Bronchial epithelial cell (primary cell): ENCODE measurements at regions not wholly inside any gene's neighbourhood (a gene's known extent, or its start where the extent isn't known, plus 50 kb on each side); places are given as distances from the start of the nearest gene placed in this dataset.
A peak's percentile ranks its signal among the peaks of the same experiment; 100 is the strongest.

Source experiments
- DNase-seq: peaks from one replicate; pipeline ENCODE4 v3.0.0-alpha.2; 2010; ENCODE audit warnings: low read depth
- FAIRE-seq: peaks from 2 replicates; lab custom pipeline; 2011; peaks lifted over from hg19 to GRCh38; lab: Jason Lieb, UNC
- H3K27me3 ChIP-seq: 2 replicates; pipeline ENCODE4 v1.5.1; 2011; ENCODE audit warnings: low read length; ENCODE audit not compliant: control insufficient read depth, insufficient read depth
- H3K36me3 ChIP-seq: 2 replicates; pipeline ENCODE4 v1.5.1; 2011; ENCODE audit warnings: low read length; ENCODE audit not compliant: control insufficient read depth, insufficient read depth
- H3K4me3 ChIP-seq: 2 replicates; pipeline ENCODE4 v1.5.1; 2011; ENCODE audit warnings: mild to moderate bottlenecking, low read depth, low read length, control low read depth
- TF ChIP-seq, protein P1 (sequence below): IDR thresholded peaks from 2 replicates; pipeline ENCODE4 v1.5.1; 2011; ENCODE audit warnings: mild to moderate bottlenecking, moderate library complexity, low read length, control low read depth, inconsistent platforms; ENCODE audit not compliant: insufficient read depth, severe bottlenecking

DNA sequence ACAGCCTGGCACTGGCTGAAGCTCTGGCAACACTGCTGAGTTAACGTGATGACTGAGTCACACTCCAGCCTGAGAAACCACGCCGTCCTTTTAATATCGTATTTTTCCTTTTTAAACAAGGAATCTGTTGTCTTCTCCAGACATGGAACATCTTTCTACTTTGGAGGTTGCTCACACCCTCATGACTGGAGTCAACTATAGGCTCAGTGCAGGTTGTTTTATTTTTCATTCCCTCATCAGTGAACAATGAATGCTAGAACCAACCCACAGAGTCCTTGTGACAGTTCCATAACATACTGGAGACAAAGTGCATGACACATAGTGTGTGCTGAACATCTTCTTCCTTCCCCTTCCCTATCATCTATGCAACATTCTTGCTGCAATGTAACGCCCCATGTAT, 76.8 kb upstream of the CPEB2 start:
- Histone ChIP-seq H3K27me3 (no peaks in the 10 kb centered on the region), H3K36me3 (no peaks in the 10 kb centered on the region), H3K4me3 (no peak overlapping the region)
- DNase-seq: no peak
- FAIRE-seq: no peak
- TF ChIP-seq, protein P1, sequence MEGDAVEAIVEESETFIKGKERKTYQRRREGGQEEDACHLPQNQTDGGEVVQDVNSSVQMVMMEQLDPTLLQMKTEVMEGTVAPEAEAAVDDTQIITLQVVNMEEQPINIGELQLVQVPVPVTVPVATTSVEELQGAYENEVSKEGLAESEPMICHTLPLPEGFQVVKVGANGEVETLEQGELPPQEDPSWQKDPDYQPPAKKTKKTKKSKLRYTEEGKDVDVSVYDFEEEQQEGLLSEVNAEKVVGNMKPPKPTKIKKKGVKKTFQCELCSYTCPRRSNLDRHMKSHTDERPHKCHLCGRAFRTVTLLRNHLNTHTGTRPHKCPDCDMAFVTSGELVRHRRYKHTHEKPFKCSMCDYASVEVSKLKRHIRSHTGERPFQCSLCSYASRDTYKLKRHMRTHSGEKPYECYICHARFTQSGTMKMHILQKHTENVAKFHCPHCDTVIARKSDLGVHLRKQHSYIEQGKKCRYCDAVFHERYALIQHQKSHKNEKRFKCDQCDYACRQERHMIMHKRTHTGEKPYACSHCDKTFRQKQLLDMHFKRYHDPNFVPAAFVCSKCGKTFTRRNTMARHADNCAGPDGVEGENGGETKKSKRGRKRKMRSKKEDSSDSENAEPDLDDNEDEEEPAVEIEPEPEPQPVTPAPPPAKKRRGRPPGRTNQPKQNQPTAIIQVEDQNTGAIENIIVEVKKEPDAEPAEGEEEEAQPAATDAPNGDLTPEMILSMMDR: no peak

DNA sequence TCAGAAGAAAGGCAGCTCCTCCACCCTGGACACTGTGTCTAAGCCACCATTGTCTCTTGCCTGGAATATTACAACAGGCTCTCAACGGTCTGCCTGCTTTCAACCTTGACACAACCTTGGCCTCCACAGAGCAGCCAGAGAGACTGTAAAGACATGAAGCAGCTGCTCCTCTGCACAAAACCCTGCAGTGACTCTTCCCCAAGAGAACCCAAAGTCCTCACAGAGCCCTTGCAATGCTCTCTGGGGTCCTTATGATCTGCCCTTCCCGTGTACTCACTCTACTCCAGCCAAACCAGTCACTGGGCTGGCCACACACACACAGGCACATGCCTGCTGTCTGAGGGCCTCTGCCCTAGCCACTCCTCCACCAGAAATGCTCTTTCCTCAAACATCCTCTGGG, 75.9 kb upstream of the CPEB2 start:
- FAIRE-seq (peak; percentile 23), DNase-seq (no peak)
- TF ChIP-seq, protein P1: no peak

DNA sequence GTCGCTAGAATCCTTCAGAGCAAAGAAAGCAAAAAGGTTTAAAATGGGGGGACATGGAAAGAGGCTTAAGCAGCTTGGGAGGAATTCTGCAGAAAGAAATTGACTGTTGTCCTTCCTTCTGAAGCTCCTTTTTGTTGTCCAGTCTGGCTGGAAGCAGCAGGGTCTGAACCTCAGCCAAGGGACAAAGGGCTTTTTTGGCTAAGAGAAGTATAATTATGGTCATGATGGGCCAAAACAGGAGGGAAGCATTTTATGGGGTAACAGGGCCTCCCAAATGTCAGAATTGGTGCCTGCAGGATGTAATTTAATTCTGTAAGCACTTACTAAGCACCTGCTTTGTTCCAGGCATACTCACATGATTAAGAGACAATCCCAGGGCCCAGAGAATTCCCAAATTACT, 74.2 kb upstream of the CPEB2 start:
- H3K4me3 ChIP-seq: no peak overlapping the region
- no peak for DNase-seq
- no peaks in the 10 kb centered on the region for H3K27me3 ChIP-seq
- FAIRE-seq: no peak
- TF ChIP-seq, protein P1: no peak
- H3K36me3 ChIP-seq: no peaks in the 10 kb centered on the region

More for the DNA sequence above, 75.9 kb upstream of the CPEB2 start:
- no peak overlapping the region for H3K4me3 ChIP-seq
- no peaks in the 10 kb centered on the region for H3K27me3 ChIP-seq
- H3K36me3 ChIP-seq: no peaks in the 10 kb centered on the region

- TF ChIP-seq, protein P1: no peak
Observed at GRCh38 chr4:14929669-14930068, 72.6 kb upstream of the CPEB2 start.

DNA sequence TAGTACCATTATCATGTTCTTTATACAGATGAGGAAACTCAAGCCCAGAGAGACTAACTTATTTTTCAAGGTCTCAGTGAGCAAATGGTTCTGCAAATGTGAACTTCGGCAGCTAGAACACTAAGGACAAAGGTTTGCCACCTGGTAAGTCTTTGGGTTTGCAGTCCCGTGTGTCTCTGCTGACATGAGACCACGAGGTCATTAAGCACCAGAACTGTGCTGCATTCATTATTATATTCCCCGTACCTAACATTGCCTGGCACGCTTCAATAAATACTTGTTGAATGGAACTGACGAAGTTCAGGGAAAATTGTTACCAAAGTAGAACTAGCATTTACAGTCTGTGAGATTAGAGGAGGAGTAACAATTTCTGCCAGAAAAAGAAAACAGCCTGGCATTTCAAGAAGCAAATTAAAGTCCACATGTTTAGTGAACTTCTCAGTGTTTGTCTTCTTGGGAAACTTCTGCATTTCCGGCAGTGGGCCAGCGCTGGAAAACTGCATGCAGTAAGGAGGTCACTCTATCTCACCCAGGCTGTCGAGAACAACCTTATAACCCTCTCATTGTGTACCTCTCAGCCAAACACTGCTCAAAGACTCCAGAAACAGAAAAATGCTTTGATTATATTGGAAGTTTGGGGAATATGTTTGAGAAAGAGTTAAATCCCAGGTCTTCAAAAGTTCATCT, 67.4 kb upstream of the CPEB2 start:
- Histone ChIP-seq H3K36me3 (no peaks in the 10 kb centered on the region), H3K27me3 (peaks cover 2% of the 10 kb centered on the region), H3K4me3 (no peak overlapping the region)
- no peak for DNase-seq
- TF ChIP-seq, protein P1: no peak
- FAIRE-seq: no peak

More at GRCh38 chr4:14929669-14930068, 72.6 kb upstream of the CPEB2 start:
- DNase-seq: no peak
- no peak for FAIRE-seq
- no peaks in the 10 kb centered on the region for H3K36me3 ChIP-seq
- no peaks in the 10 kb centered on the region for H3K27me3 ChIP-seq
- H3K4me3 ChIP-seq: no peak overlapping the region

GRCh38 chr4:14943749-14944148, 58.5 kb upstream of the CPEB2 start:
- no peak for DNase-seq
- no peaks in the 10 kb centered on the region for H3K27me3 ChIP-seq
- TF ChIP-seq, protein P1: no peak
- no peak overlapping the region for H3K4me3 ChIP-seq
- no peak for FAIRE-seq
- H3K36me3 ChIP-seq: no peaks in the 10 kb centered on the region
